SK-N-MC (cell line): ENCODE measurements at regions not wholly inside any gene's neighbourhood (a gene's known extent, or its start where the extent isn't known, plus 50 kb on each side); places are given as distances from the start of the nearest gene placed in this dataset.

ENCODE experiments used
- EZH2 ChIP-seq: fragments of 200-600 bp; sonication (generic); IDR thresholded peaks from one replicate; pipeline ENCODE4 v1.6.1; 2017; ENCODE audit warnings: antibody characterized with exemption
- POLR2AphosphoS5 ChIP-seq: IDR thresholded peaks from 2 replicates; pipeline ENCODE4 v1.6.1; 2012; ENCODE audit warnings: mild to moderate bottlenecking, low read depth, low read length, borderline replicate concordance

- TF ChIP-seq EZH2 = no peak
- no peak for TF ChIP-seq POLR2AphosphoS5
Observed at GRCh38 chr7:132899-133298, 59.5 kb upstream of the FAM20C start.
